NAMALWA (cell line): ENCODE measurements at regions not wholly inside any gene's neighbourhood (a gene's known extent, or its start where the extent isn't known, plus 50 kb on each side); places are given as distances from the start of the nearest gene placed in this dataset.

ENCODE experiments used
- DNase-seq: peaks from one replicate; pipeline ENCODE4 v3.0.0-alpha.2; 2015; ENCODE audit warnings: low spot score

- DNase-seq: no peak
These were observed 645.1 kb downstream of the SLC16A7 start for GRCh38 chr12:60240891-60241290.

- DNase-seq: no peak
These were observed 655.3 kb downstream of the SLC16A7 start for GRCh38 chr12:60251091-60251490.

- DNase-seq: no peak
These were observed 656.7 kb downstream of the SLC16A7 start for GRCh38 chr12:60252359-60253096.

- no peak for DNase-seq
These were observed 659.2 kb downstream of the SLC16A7 start for GRCh38 chr12:60255044-60255443.

GRCh38 chr12:60257063-60257462, 661.2 kb downstream of the SLC16A7 start:
- DNase-seq: no peak

- no peak for DNase-seq
These were observed 663.4 kb downstream of the SLC16A7 start for GRCh38 chr12:60259225-60259624.

- no peak for DNase-seq
These were observed 666.5 kb downstream of the SLC16A7 start for GRCh38 chr12:60262378-60262777.

GRCh38 chr12:60263161-60263560, 667.3 kb downstream of the SLC16A7 start:
- no peak for DNase-seq

- no peak for DNase-seq
These were observed 668.1 kb downstream of the SLC16A7 start for GRCh38 chr12:60263836-60264493.

- no peak for DNase-seq
These were observed 669.9 kb downstream of the SLC16A7 start for GRCh38 chr12:60265741-60266140.

GRCh38 chr12:60266381-60266852, 670.6 kb downstream of the SLC16A7 start:
- no peak for DNase-seq

- no peak for DNase-seq
These were observed 673.9 kb downstream of the SLC16A7 start for GRCh38 chr12:60269611-60270269.

GRCh38 chr12:60271816-60272215, 676.0 kb downstream of the SLC16A7 start:
- no peak for DNase-seq

- no peak for DNase-seq
These were observed 682.4 kb downstream of the SLC16A7 start for GRCh38 chr12:60278209-60278608.

GRCh38 chr12:60279221-60279620, 683.4 kb downstream of the SLC16A7 start:
- DNase-seq: no peak

GRCh38 chr12:60281522-60281921, 685.7 kb downstream of the SLC16A7 start:
- no peak for DNase-seq

GRCh38 chr12:60290532-60290931, 694.7 kb downstream of the SLC16A7 start:
- no peak for DNase-seq

GRCh38 chr12:60308366-60308991, 712.6 kb downstream of the SLC16A7 start:
- DNase-seq: no peak

- DNase-seq: no peak
These were observed 716.1 kb downstream of the SLC16A7 start for GRCh38 chr12:60311940-60312339.

- no peak for DNase-seq
These were observed 721.5 kb downstream of the SLC16A7 start for GRCh38 chr12:60317361-60317760.

GRCh38 chr12:60324746-60325145, 728.9 kb downstream of the SLC16A7 start:
- no peak for DNase-seq

GRCh38 chr12:60333461-60333860, 737.6 kb downstream of the SLC16A7 start:
- DNase-seq: no peak

GRCh38 chr12:60335745-60336144, 739.9 kb downstream of the SLC16A7 start:
- DNase-seq: no peak
